ENCODE measurements at regions not wholly inside any gene's neighbourhood (a gene's known extent, or its start where the extent isn't known, plus 50 kb on each side); places are given as distances from the start of the nearest gene placed in this dataset.

- DNase-seq, result no peak
Observed at GRCh38 chr14:100674897-100675619, 51.6 kb upstream of the DLK1 start.

GRCh38 chr14:100675699-100676684 is 50.7 kb upstream of the DLK1 start:
- DNase-seq, result no peak
